ENCODE measurements at regions not wholly inside any gene's neighbourhood (a gene's known extent, or its start where the extent isn't known, plus 50 kb on each side); places are given as distances from the start of the nearest gene placed in this dataset.

- TF ChIP-seq CTCF (IDR thresholded peaks at IDR 0.05): no peak
- TF ChIP-seq POLR2A (IDR thresholded peaks at IDR 0.05; ENCODE audit: low read depth): no peak
- no peak for TF ChIP-seq POLR2AphosphoS5 (IDR thresholded peaks at IDR 0.05)
Observed at GRCh38 chr3:68467465-68467864, 464.9 kb downstream of the TAFA4 start.
